Endothelial cell of umbilical vein (primary cell): ENCODE measurements at regions not wholly inside any gene's neighbourhood (a gene's known extent, or its start where the extent isn't known, plus 50 kb on each side); places are given as distances from the start of the nearest gene placed in this dataset.

ENCODE experiments used
- CTCF ChIP-seq, 2 donors: IDR thresholded peaks; 1 replicate in 1 of 2; 2 replicates in 1 of 2; pipeline ENCODE4 v1.5.1; 2011; ENCODE audit warnings: low read length in 2 of 2, mild to moderate bottlenecking in 2 of 2, moderate library complexity in 2 of 2, control low read depth in 1 of 2, inconsistent platforms in 1 of 2, low read depth in 1 of 2; ENCODE audit not compliant: insufficient read depth in 1 of 2; ENCODE audit errors: extremely low read depth in 1 of 2
- EZH2 ChIP-seq: IDR thresholded peaks from 2 replicates; pipeline ENCODE4 v1.6.1; 2012; ENCODE audit warnings: borderline replicate concordance, low read depth, mild to moderate bottlenecking, moderate library complexity, low read length, inconsistent platforms; ENCODE audit not compliant: severe bottlenecking

- no peak for TF ChIP-seq CTCF (IDR thresholded peaks at IDR 0.05; ENCODE audit: extremely low read depth in 1 of 2, insufficient read depth in 1 of 2, low read depth in 1 of 2, low read length in 2 of 2)
- no peak for TF ChIP-seq EZH2
These were observed 84.4 kb downstream of the NIBAN1 start for GRCh38 chr1:184889902-184890301.
